ENCODE measurements at regions not wholly inside any gene's neighbourhood (a gene's known extent, or its start where the extent isn't known, plus 50 kb on each side); places are given as distances from the start of the nearest gene placed in this dataset.

DNA sequence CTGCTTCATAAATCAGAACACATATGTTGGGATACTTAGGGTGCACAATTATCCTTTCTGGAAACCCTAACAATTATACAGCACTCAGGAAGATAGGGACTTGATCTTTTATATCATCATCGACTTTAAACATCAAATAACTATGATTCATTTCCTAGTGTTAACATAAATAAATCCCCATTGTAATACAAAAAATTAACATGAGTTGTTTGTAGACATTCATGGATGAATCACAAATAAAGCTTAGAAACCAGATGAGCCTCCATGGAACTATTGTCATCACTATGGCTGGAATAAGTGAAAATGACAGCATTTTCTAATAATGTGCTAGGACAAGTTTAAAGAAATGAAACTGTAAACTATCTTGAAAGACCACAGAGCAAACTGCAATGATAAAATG, 821.7 kb downstream of the GATA3 start:
- TF ChIP-seq, protein P1, sequence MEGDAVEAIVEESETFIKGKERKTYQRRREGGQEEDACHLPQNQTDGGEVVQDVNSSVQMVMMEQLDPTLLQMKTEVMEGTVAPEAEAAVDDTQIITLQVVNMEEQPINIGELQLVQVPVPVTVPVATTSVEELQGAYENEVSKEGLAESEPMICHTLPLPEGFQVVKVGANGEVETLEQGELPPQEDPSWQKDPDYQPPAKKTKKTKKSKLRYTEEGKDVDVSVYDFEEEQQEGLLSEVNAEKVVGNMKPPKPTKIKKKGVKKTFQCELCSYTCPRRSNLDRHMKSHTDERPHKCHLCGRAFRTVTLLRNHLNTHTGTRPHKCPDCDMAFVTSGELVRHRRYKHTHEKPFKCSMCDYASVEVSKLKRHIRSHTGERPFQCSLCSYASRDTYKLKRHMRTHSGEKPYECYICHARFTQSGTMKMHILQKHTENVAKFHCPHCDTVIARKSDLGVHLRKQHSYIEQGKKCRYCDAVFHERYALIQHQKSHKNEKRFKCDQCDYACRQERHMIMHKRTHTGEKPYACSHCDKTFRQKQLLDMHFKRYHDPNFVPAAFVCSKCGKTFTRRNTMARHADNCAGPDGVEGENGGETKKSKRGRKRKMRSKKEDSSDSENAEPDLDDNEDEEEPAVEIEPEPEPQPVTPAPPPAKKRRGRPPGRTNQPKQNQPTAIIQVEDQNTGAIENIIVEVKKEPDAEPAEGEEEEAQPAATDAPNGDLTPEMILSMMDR (IDR thresholded peaks at IDR 0.05; ENCODE audit: insufficient read depth, low read length, poor library complexity, severe bottlenecking), result no peak
- TF ChIP-seq EZH2phosphoT487 (conservative IDR thresholded peaks at IDR 0.05; ENCODE audit: low read length), result no peak
